IPS-18a (cell line): ENCODE measurements at regions not wholly inside any gene's neighbourhood (a gene's known extent, or its start where the extent isn't known, plus 50 kb on each side); places are given as distances from the start of the nearest gene placed in this dataset.
A peak's percentile ranks its signal among the peaks of the same experiment; 100 is the strongest.
"Not testable (repeated sequence)": the region's sequence is repeated elsewhere in the genome, so short reads cannot be mapped to it uniquely, and the experiment has no call there.

Experiments used
- H3K27ac ChIP-seq: one replicate; pipeline ENCODE4 v1.5.1; 2013; ENCODE audit warnings: low read length
- H3K27me3 ChIP-seq: one replicate; pipeline ENCODE4 v1.6.1; 2013; ENCODE audit warnings: mild to moderate bottlenecking, low read length; ENCODE audit not compliant: control insufficient read depth, insufficient read depth
- H3K36me3 ChIP-seq: one replicate; pipeline ENCODE4 v1.6.1; 2013; ENCODE audit warnings: low read depth, low read length; ENCODE audit not compliant: control insufficient read depth
- H3K4me1 ChIP-seq: one replicate; pipeline ENCODE4 v1.6.1; 2013; ENCODE audit warnings: low read depth, low read length; ENCODE audit not compliant: control insufficient read depth
- H3K4me3 ChIP-seq: one replicate; pipeline ENCODE4 v1.5.1; 2013; ENCODE audit warnings: low read length
- H3K9ac ChIP-seq: one replicate; pipeline ENCODE4 v1.6.1; 2013; ENCODE audit warnings: mild to moderate bottlenecking, low read length, moderate library complexity
- H3K9me3 ChIP-seq: one replicate; pipeline ENCODE4 v1.6.1; 2013; ENCODE audit warnings: low read depth, low read length; ENCODE audit not compliant: control insufficient read depth

GRCh38 chr11:22536071-22536470 lies 89.6 kb downstream of the FANCF start:
- no peak overlapping the region for H3K4me3 ChIP-seq
- H3K9me3 ChIP-seq = no peaks in the 10 kb centered on the region
- no peaks in the 10 kb centered on the region for H3K27me3 ChIP-seq
- H3K4me1 ChIP-seq = no peaks in the 10 kb centered on the region
- H3K9ac ChIP-seq = no peak overlapping the region
- H3K27ac ChIP-seq = no peak overlapping the region
- H3K36me3 ChIP-seq = no peaks in the 10 kb centered on the region

DNA sequence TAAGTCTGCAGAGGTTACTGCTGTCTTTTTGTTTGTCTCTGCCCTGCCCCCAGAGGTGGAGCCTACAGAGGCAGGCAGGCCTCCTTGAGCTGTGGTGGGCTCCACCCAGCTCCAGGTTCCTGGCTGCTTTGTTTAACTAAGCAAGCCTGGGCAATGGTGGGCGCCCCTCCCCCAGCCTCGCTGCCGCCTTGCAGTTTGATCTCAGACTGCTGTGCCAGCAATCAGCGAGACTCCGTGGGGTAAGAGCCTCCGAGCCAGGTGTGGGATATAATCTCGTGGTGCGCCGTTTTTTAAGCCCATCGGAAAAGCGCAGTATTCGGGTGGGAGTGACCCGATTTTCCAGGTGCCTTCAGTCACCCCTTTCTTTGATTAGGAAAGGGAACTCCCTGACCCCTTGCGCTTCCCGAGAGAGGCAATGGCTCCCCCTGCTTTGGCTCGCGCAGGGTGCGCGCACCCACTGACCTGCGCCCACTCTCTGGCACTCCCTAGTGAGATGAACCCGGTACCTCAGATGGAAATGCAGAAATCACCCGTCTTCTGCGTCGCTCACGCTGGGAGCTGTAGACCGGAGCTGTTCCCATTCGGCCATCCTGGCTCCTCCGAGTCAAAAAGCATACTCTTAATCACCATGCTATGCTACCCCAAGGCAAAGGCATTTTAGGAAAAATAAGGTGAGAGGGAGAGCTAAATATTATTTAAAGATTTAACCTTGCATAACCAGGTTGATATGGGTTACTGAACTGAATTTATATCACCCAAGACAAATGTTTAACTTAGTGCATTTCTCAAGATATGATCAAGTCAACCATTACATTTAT lies 96.8 kb downstream of the FANCF start:
- Histone ChIP-seq H3K27ac (peak overlapping the region; percentile 31), H3K4me3 (peak overlapping the region; percentile 69), H3K9ac (peak overlapping the region; percentile 73)
- not testable (repeated sequence) for H3K27me3 ChIP-seq, H3K36me3 ChIP-seq, H3K9me3 ChIP-seq, H3K4me1 ChIP-seq

GRCh38 chr11:22522225-22522624 lies 103.4 kb downstream of the FANCF start:
- H3K36me3 ChIP-seq = no peaks in the 10 kb centered on the region
- H3K27ac ChIP-seq = no peak overlapping the region
- H3K9ac ChIP-seq = no peak overlapping the region
- no peaks in the 10 kb centered on the region for H3K27me3 ChIP-seq
- H3K4me1 ChIP-seq = no peaks in the 10 kb centered on the region
- no peaks in the 10 kb centered on the region for H3K9me3 ChIP-seq
- H3K4me3 ChIP-seq = no peak overlapping the region

GRCh38 chr11:22521226-22521625 lies 104.4 kb downstream of the FANCF start:
- Histone ChIP-seq H3K4me1 (no peaks in the 10 kb centered on the region), H3K27ac (no peak overlapping the region), H3K36me3 (no peaks in the 10 kb centered on the region), H3K9me3 (no peaks in the 10 kb centered on the region), H3K27me3 (no peaks in the 10 kb centered on the region), H3K4me3 (no peak overlapping the region), H3K9ac (no peak overlapping the region)

GRCh38 chr11:22520521-22520920 lies 105.1 kb downstream of the FANCF start:
- no peaks in the 10 kb centered on the region for H3K9me3 ChIP-seq

DNA sequence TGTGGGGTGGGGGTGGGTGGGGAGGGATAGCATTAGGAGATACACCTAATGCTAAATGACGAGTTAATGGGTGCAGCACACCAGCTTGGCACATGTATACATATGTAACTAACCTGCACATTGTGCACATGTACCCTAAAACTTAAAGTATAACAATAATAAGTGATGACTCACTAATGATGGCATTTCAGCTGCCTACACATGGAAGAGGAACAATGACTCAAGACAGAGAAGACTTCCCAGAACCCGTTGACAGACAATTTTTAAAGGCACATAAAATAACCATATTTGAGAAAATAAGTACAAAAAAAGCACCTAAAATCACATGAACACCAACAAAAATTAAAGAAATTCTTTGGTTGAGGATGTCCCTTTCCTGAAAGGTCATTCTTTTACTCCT lies 107.3 kb downstream of the FANCF start:
- H3K27ac ChIP-seq, H3K4me1 ChIP-seq, H3K36me3 ChIP-seq, H3K9ac ChIP-seq, H3K27me3 ChIP-seq, H3K4me3 ChIP-seq, H3K9me3 ChIP-seq: not testable (repeated sequence)

More at GRCh38 chr11:22520521-22520920, 105.1 kb downstream of the FANCF start:
- Histone ChIP-seq H3K4me1 (no peaks in the 10 kb centered on the region), H3K36me3 (no peaks in the 10 kb centered on the region), H3K9ac (no peak overlapping the region), H3K27ac (no peak overlapping the region), H3K27me3 (no peaks in the 10 kb centered on the region), H3K4me3 (no peak overlapping the region)

DNA sequence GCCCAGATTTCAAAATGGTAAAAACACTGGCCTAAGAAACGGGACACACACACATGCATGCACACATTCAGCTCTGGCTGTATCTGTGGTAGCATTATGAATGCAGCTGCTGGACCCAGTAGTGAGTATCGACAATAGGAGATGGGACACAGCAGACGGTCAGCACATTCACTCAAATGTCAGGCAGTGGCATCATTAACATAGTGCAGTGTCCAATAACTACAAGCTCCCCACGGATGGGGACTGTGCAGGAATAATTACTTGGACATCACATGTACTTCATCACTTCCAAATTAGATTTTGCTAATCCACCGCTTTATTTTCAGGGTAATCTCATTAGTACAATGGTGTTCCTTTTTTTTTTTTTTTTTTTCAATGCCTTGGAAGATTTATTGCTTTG lies 109.5 kb downstream of the FANCF start:
- H3K36me3 ChIP-seq = no peaks in the 10 kb centered on the region
- H3K4me3 ChIP-seq = no peak overlapping the region
- H3K9me3 ChIP-seq = no peaks in the 10 kb centered on the region
- peaks cover 4% of the 10 kb centered on the region for H3K4me1 ChIP-seq
- no peaks in the 10 kb centered on the region for H3K27me3 ChIP-seq
- H3K27ac ChIP-seq = no peak overlapping the region
- H3K9ac ChIP-seq = no peak overlapping the region

DNA sequence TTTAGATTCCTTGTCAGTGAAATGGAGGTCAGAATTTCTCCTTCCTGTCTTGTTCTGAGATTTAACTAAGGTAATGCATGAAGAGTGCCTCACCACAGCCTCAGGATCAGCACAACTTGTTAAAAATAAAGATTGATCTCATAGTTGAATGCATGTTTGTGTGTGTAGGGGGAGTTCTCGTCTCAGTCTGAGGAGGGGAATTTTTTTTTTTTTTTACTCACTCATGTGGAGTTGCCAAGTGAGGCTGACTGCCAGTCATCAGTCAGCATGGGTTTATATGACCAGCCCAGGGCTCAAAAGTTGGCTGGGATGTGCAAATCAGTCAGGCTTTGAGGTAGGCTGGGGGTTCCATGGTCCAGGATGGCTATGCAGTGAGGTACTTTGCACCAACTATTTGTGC lies 113.2 kb downstream of the FANCF start:
- H3K9me3 ChIP-seq = no peaks in the 10 kb centered on the region
- no peak overlapping the region for H3K4me3 ChIP-seq
- peaks cover 12% of the 10 kb centered on the region for H3K4me1 ChIP-seq
- no peak overlapping the region for H3K27ac ChIP-seq
- H3K27me3 ChIP-seq = no peaks in the 10 kb centered on the region
- H3K9ac ChIP-seq = no peak overlapping the region
- no peaks in the 10 kb centered on the region for H3K36me3 ChIP-seq

GRCh38 chr11:22510741-22511140 lies 114.9 kb downstream of the FANCF start:
- no peaks in the 10 kb centered on the region for H3K9me3 ChIP-seq
- H3K36me3 ChIP-seq = no peaks in the 10 kb centered on the region
- no peak overlapping the region for H3K9ac ChIP-seq
- H3K27me3 ChIP-seq = no peaks in the 10 kb centered on the region
- no peak overlapping the region for H3K4me3 ChIP-seq
- H3K27ac ChIP-seq = no peak overlapping the region
- peaks cover 12% of the 10 kb centered on the region for H3K4me1 ChIP-seq

DNA sequence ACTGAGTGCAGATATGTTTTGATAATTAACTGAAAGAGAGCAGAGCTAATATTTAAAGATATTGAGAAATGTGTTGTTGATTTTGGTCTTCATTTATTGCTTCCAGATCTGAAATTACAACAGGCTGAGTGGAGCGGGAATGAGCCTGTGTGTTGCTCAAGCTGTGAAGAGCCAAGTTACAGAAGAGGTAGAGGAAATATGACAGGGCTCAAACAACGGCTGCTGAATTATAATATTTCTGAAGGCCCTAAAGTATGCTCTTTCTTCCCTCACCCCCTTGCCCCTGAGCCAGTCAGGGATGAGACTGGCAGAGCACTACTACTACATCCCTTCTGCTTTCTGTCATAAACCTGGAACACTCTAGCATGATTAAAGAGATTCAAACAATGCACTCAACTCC lies 115.6 kb downstream of the FANCF start:
- Histone ChIP-seq H3K4me1 (peaks cover 12% of the 10 kb centered on the region), H3K4me3 (no peak overlapping the region), H3K27me3 (no peaks in the 10 kb centered on the region), H3K27ac (no peak overlapping the region), H3K9ac (no peak overlapping the region), H3K9me3 (no peaks in the 10 kb centered on the region), H3K36me3 (no peaks in the 10 kb centered on the region)

DNA sequence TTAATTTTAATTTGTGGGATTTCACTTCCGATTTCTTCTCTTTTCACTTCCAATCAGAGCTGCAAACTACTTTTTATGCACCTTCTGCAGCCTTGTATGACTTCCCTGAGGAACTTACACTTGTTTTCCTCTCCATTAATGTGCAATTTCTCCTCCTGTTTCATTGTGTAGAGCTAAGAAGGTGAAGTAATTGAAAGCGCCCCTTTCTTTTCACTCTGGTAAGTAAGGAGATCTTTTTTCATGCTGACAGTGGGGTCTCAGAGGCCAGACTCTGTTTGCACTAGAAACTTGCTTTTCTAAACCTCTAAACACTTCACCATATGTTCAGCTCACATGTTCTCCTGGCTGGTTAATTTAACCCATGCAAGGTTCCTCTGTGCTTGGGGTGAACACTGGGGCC lies 117.0 kb downstream of the FANCF start:
- no peaks in the 10 kb centered on the region for H3K36me3 ChIP-seq
- peaks cover 12% of the 10 kb centered on the region for H3K4me1 ChIP-seq
- H3K9ac ChIP-seq = no peak overlapping the region
- no peak overlapping the region for H3K27ac ChIP-seq
- no peak overlapping the region for H3K4me3 ChIP-seq
- H3K9me3 ChIP-seq = no peaks in the 10 kb centered on the region
- H3K27me3 ChIP-seq = no peaks in the 10 kb centered on the region

DNA sequence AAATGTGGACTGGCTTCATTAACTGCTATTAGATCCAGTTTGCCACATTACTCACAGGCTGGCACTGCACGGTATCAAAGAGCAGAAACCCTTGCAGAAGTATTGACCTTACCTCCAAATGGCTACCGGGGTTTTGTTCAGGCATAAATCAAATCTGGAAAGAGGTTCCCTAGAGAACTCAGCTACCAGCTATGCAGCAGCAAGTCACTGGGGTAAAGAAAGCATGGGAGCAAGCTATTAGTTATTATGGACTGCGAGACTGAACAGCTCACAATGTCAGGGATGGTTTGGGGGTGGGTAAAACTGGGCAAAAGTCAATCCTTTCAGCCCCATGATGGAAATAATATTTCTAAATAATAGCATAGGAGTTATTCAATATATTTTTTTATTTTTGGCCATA lies 128.1 kb downstream of the FANCF start:
- Histone ChIP-seq H3K4me3 (no peak overlapping the region), H3K9ac (no peak overlapping the region), H3K9me3 (no peaks in the 10 kb centered on the region), H3K27ac (no peak overlapping the region), H3K36me3 (no peaks in the 10 kb centered on the region), H3K27me3 (no peaks in the 10 kb centered on the region), H3K4me1 (no peaks in the 10 kb centered on the region)
